ENCODE measurements at regions not wholly inside any gene's neighbourhood (a gene's known extent, or its start where the extent isn't known, plus 50 kb on each side); places are given as distances from the start of the nearest gene placed in this dataset.

GRCh38 chr10:4296161-4296560, 511.2 kb upstream of the KLF6 start:
- no peak for TF ChIP-seq POLR2AphosphoS5 (IDR thresholded peaks at IDR 0.05)
- TF ChIP-seq CTCF (IDR thresholded peaks at IDR 0.05 in 8 of 11, conservative IDR thresholded peaks at IDR 0.05 in 3 of 11), result no peak
- no peak for TF ChIP-seq POLR2A (IDR thresholded peaks at IDR 0.05)
- Histone ChIP-seq H3K9me3 (no peaks in the 10 kb centered on the region), H3K27me3 (replicated peaks in 1 of 7) (no peaks in the 10 kb centered on the region), H3K27ac (no peak overlapping the region), H3K36me3 (no peaks in the 10 kb centered on the region), H3K4me1 (no peaks in the 10 kb centered on the region), H3K4me3 (no peak overlapping the region)
- intact Hi-C loops (cut with DNase I; ENCODE audit: low total_unique reads), result no loop called here
- DNase-seq, result no peak
- WGBS, 5 donors, result 94 to 98% (median 96%) methylated on average over 5 of the region's 5 CpGs

- Histone ChIP-seq H3K4me3 (no peak overlapping the region), H3K9me3 (no peaks in the 10 kb centered on the region), H3K27ac (no peak overlapping the region), H3K36me3 (no peaks in the 10 kb centered on the region), H3K4me1 (no peaks in the 10 kb centered on the region), H3K27me3 (replicated peaks in 1 of 7) (no peaks in the 10 kb centered on the region)
- intact Hi-C loops (cut with DNase I; ENCODE audit: low total_unique reads), result no loop called here
- 90 to 94% (median 92%) methylated on average over 13 to 16 of the region's 16 CpGs for WGBS, 5 donors
- TF ChIP-seq POLR2A (IDR thresholded peaks at IDR 0.05) (no peak), CTCF (IDR thresholded peaks at IDR 0.05 in 8 of 11, conservative IDR thresholded peaks at IDR 0.05 in 3 of 11) (no peak), POLR2AphosphoS5 (IDR thresholded peaks at IDR 0.05) (no peak)
- no peak for DNase-seq
Measured at GRCh38 chr10:4294996-4295792, 510.2 kb upstream of the KLF6 start.

DNA sequence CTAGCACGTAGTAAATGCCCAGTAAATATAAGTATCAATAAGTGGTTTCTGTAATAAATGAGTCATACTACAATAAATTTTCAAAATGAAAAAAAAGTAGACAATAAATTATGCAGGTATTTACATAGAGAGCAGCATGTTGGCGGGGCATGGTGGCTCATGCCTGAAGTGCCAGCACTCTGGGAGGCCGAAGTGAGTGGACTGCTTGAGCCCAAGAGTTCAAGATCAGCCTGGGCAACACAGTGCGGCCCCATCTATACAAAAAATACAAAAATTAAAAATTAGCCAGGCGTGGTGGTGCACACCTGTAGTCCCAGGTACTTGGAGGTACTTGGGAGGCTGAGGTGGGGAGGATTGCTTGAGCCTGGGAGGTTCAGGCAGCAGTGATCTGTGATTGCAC, 509.3 kb upstream of the KLF6 start:
- no peaks in the 10 kb centered on the region for H3K9me3 ChIP-seq
- H3K27me3 ChIP-seq (replicated peaks in 1 of 7), result no peaks in the 10 kb centered on the region
- H3K27ac ChIP-seq, result no peak overlapping the region
- no peak overlapping the region for H3K4me3 ChIP-seq
- no peaks in the 10 kb centered on the region for H3K4me1 ChIP-seq
- WGBS, 5 donors, result 87 to 93% (median 90%) methylated on average over 5 of the region's 5 CpGs
- TF ChIP-seq POLR2AphosphoS5 (IDR thresholded peaks at IDR 0.05) (no peak), CTCF (IDR thresholded peaks at IDR 0.05 in 8 of 11, conservative IDR thresholded peaks at IDR 0.05 in 3 of 11) (no peak), POLR2A (IDR thresholded peaks at IDR 0.05) (no peak)
- intact Hi-C loops (cut with DNase I; ENCODE audit: low total_unique reads), result no loop called here
- H3K36me3 ChIP-seq, result no peaks in the 10 kb centered on the region
- DNase-seq, result no peak

DNA sequence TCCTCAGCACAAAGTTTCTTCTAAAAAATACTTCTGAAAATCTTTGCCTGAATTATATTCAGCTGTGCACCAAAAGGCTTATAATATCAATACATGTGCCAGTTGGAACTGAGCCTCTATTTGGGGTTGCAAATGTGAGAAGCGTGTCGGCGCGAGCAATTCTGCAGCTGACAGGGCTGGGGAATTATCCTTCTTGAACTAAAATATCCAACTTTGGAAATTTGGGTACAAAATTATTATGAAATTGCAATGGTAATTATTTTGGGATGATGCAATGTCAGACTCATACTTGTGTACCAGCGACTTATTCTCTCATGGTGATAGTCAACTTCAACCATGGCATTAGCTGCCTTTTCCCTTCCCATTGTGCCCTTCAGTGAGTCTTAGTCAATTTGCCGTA, 507.0 kb upstream of the KLF6 start:
- Histone ChIP-seq H3K4me1 (no peaks in the 10 kb centered on the region), H3K36me3 (no peaks in the 10 kb centered on the region), H3K27me3 (replicated peaks in 1 of 7) (no peaks in the 10 kb centered on the region), H3K4me3 (no peak overlapping the region), H3K9me3 (no peaks in the 10 kb centered on the region), H3K27ac (no peak overlapping the region)
- DNase-seq, result no peak
- 82 to 94% (median 90%) methylated on average over 6 of the region's 6 CpGs for WGBS, 5 donors
- no peak for TF ChIP-seq POLR2AphosphoS5 (IDR thresholded peaks at IDR 0.05)
- TF ChIP-seq POLR2A (IDR thresholded peaks at IDR 0.05), result no peak
- no peak for TF ChIP-seq CTCF (IDR thresholded peaks at IDR 0.05 in 8 of 11, conservative IDR thresholded peaks at IDR 0.05 in 3 of 11)
- intact Hi-C loops (cut with DNase I; ENCODE audit: low total_unique reads), result no loop called here
